A673 (cell line): ENCODE measurements at regions not wholly inside any gene's neighbourhood (a gene's known extent, or its start where the extent isn't known, plus 50 kb on each side); places are given as distances from the start of the nearest gene placed in this dataset.

Source experiments
- BruUV-seq: library from RNA; stranded (reverse); fragments of 400-500 nt; replicated peaks from 2 replicates; lab custom pipeline; 2021; lab: Mats Ljungman, UMichigan
- CTCF ChIA-PET: fragments of 300-600 bp; sonication (Branson Sonifier 250); formaldehyde crosslinking; loops from one replicate; lab custom pipeline; 2022; ENCODE audit warnings: antibody characterized with exemption; lab: Charles Lee
- POLR2A ChIA-PET: fragments of 300-600 bp; sonication (Branson Sonifier 250); formaldehyde crosslinking; loops from one replicate; lab custom pipeline; 2022; ENCODE audit warnings: antibody characterized with exemption; ENCODE audit not compliant: low non-redundant PET; lab: Charles Lee
- DNase-seq: peaks from one replicate; pipeline ENCODE4 v3.0.0-alpha.2; 2015; ENCODE audit warnings: low spot score
- H3K27ac ChIP-seq: fragments of 200-600 bp; sonication (generic); 2 replicates; pipeline ENCODE4 v1.5.1; 2016; ENCODE audit warnings: mixed run types, low read depth, mild to moderate bottlenecking, mixed read lengths, antibody characterized with exemption, low read length; ENCODE audit not compliant: poor library complexity, severe bottlenecking
- H3K27me3 ChIP-seq: fragments of 200-600 bp; sonication (generic); replicated peaks from 2 replicates; pipeline ENCODE4 v1.6.1; 2017; ENCODE audit warnings: mixed run types, low read depth, mild to moderate bottlenecking, mixed read lengths, antibody characterized with exemption, low read length; ENCODE audit not compliant: insufficient read depth, poor library complexity
- H3K36me3 ChIP-seq: fragments of 200-600 bp; sonication (generic); 2 replicates; pipeline ENCODE4 v1.6.1; 2016; ENCODE audit warnings: mixed run types, mild to moderate bottlenecking, mixed read lengths, antibody characterized with exemption, low read length; ENCODE audit not compliant: insufficient read depth, poor library complexity, severe bottlenecking
- H3K4me1 ChIP-seq: fragments of 200-600 bp; sonication (generic); 2 replicates; pipeline ENCODE4 v1.6.1; 2017; ENCODE audit warnings: mixed run types, mild to moderate bottlenecking, mixed read lengths, antibody characterized with exemption, low read length; ENCODE audit not compliant: insufficient read depth, poor library complexity, severe bottlenecking
- H3K4me3 ChIP-seq: fragments of 200-600 bp; sonication (generic); 2 replicates; pipeline ENCODE4 v1.5.1; 2016; ENCODE audit warnings: low read depth, mixed run types, mild to moderate bottlenecking, mixed read lengths, low read length; ENCODE audit not compliant: poor library complexity, severe bottlenecking
- H3K9me3 ChIP-seq: fragments of 200-600 bp; sonication (generic); 2 replicates; pipeline ENCODE4 v1.6.1; 2016; ENCODE audit warnings: mixed run types, low read depth, mild to moderate bottlenecking, mixed read lengths, antibody characterized with exemption, low read length; ENCODE audit not compliant: poor library complexity, severe bottlenecking
- EZH2 ChIP-seq: fragments of 200-600 bp; sonication (generic); IDR thresholded peaks from 2 replicates; pipeline ENCODE4 v1.6.1; 2017; ENCODE audit warnings: borderline replicate concordance, low read depth, mild to moderate bottlenecking, mixed read lengths, antibody characterized with exemption, low read length; ENCODE audit not compliant: poor library complexity, severe bottlenecking
- intact Hi-C: fragments of 100-400 bp; cut with micrococcal nuclease; formaldehyde crosslinking; loops from one replicate; pipeline ENCODE4 v1.10.0; 2022; ENCODE audit not compliant: unreplicated experiment
- TF ChIP-seq, protein P1 (sequence below): fragments of 300-800, 200-600 bp; sonication (generic); conservative IDR thresholded peaks from 2 replicates; pipeline ENCODE4 v1.5.1; 2017; ENCODE audit warnings: low read depth, mild to moderate bottlenecking, antibody characterized with exemption, low read length, moderate library complexity, mixed read lengths

DNA sequence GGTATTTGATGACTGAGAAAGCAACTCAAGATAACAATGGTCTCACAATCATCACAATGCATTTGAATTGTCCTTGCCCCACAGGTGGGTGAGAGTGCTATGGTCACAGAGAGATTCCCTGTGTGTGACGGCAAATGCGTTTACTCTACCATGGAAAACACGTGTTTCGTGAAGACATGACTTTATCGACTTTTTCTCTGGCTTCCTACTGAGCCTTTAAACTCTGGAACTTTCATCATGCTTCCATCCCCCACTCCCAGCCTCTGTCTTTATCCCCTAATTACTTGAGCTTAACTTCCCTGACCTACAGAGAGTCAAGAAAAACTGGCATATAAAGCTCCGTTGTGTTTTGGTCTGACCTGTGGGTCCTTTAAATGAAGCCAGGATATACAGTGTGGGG, 414.1 kb upstream of the CLINT1 start:
- ChIA-PET POLR2A (no interaction called here), CTCF (no interaction called here)
- Histone ChIP-seq H3K36me3 (no peaks in the 10 kb centered on the region), H3K27me3 (no peaks in the 10 kb centered on the region), H3K4me1 (no peaks in the 10 kb centered on the region), H3K27ac (no peak overlapping the region), H3K9me3 (no peaks in the 10 kb centered on the region), H3K4me3 (no peak overlapping the region)
- BruUV-seq: no TSS peak
- TF ChIP-seq, protein P1, sequence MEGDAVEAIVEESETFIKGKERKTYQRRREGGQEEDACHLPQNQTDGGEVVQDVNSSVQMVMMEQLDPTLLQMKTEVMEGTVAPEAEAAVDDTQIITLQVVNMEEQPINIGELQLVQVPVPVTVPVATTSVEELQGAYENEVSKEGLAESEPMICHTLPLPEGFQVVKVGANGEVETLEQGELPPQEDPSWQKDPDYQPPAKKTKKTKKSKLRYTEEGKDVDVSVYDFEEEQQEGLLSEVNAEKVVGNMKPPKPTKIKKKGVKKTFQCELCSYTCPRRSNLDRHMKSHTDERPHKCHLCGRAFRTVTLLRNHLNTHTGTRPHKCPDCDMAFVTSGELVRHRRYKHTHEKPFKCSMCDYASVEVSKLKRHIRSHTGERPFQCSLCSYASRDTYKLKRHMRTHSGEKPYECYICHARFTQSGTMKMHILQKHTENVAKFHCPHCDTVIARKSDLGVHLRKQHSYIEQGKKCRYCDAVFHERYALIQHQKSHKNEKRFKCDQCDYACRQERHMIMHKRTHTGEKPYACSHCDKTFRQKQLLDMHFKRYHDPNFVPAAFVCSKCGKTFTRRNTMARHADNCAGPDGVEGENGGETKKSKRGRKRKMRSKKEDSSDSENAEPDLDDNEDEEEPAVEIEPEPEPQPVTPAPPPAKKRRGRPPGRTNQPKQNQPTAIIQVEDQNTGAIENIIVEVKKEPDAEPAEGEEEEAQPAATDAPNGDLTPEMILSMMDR: no peak
- no peak for TF ChIP-seq EZH2
- no peak for DNase-seq
- intact Hi-C loops: no loop called here

DNA sequence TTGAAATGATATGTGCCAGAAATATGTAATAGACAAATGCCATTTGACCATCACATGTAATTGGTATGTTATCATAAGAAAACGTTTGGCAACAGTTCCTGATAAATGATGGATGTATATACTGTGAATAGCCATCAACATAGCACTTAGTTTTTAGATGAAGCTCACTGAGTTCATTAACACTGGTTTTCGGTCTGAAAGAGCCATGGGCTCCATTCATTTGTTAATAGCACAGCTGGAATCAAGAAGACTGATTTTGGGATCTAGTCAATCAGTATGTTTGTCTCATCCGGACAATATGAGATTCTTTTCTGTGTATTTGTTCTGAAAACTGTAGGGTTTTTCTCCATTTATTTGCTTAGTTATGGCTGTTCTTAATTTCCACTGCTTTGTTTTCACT, 413.5 kb upstream of the CLINT1 start:
- CTCF ChIA-PET: no interaction called here
- intact Hi-C loops: no loop called here
- DNase-seq: no peak
- no peaks in the 10 kb centered on the region for H3K9me3 ChIP-seq
- TF ChIP-seq, protein P1: no peak
- no peak for TF ChIP-seq EZH2
- H3K27me3 ChIP-seq: no peaks in the 10 kb centered on the region
- H3K4me3 ChIP-seq: no peak overlapping the region
- H3K27ac ChIP-seq: no peak overlapping the region
- POLR2A ChIA-PET: no interaction called here
- H3K4me1 ChIP-seq: no peaks in the 10 kb centered on the region
- no TSS peak for BruUV-seq
- no peaks in the 10 kb centered on the region for H3K36me3 ChIP-seq

DNA sequence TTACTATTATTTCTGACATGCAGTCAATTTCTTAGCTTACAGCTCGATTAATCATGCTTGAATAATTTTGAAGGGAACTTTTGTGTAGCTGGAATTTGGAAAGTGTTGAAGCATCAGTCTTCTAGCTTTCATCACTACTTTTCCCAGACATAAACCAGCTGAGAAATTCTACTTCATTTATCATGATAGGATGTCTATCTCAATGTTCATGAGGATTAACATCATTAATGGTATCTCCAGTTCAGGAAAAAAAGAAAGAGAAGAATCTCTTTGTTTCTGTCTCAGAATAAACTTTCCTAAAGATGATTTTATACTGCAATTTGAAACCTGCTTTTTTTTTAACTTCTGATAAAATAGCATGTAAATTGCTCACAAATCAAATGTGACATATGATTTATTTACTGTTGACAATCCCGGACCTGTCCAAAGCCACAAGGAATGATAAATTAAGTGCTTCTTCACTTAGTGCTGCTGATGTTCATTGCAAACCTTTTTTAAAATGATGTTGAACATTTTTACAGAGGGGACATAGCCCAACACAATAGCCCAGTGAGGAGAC, 412.1 kb upstream of the CLINT1 start:
- CTCF ChIA-PET: no interaction called here
- Histone ChIP-seq H3K27me3 (no peaks in the 10 kb centered on the region), H3K4me1 (no peaks in the 10 kb centered on the region), H3K27ac (no peak overlapping the region), H3K9me3 (no peaks in the 10 kb centered on the region), H3K4me3 (no peak overlapping the region), H3K36me3 (no peaks in the 10 kb centered on the region)
- BruUV-seq: no TSS peak
- POLR2A ChIA-PET: no interaction called here
- intact Hi-C loops: no loop called here
- TF ChIP-seq, protein P1: no peak
- TF ChIP-seq EZH2: no peak
- no peak for DNase-seq
